A673 (cell line): ENCODE measurements at regions not wholly inside any gene's neighbourhood (a gene's known extent, or its start where the extent isn't known, plus 50 kb on each side); places are given as distances from the start of the nearest gene placed in this dataset.

ENCODE experiments used
- EZH2 ChIP-seq: fragments of 200-600 bp; sonication (generic); IDR thresholded peaks from 2 replicates; pipeline ENCODE4 v1.6.1; 2017; ENCODE audit warnings: borderline replicate concordance, low read depth, mild to moderate bottlenecking, mixed read lengths, antibody characterized with exemption, low read length; ENCODE audit not compliant: poor library complexity, severe bottlenecking
- TF ChIP-seq, protein P1 (sequence below): fragments of 300-800, 200-600 bp; sonication (generic); conservative IDR thresholded peaks from 2 replicates; pipeline ENCODE4 v1.5.1; 2017; ENCODE audit warnings: low read depth, mild to moderate bottlenecking, antibody characterized with exemption, low read length, moderate library complexity, mixed read lengths

DNA sequence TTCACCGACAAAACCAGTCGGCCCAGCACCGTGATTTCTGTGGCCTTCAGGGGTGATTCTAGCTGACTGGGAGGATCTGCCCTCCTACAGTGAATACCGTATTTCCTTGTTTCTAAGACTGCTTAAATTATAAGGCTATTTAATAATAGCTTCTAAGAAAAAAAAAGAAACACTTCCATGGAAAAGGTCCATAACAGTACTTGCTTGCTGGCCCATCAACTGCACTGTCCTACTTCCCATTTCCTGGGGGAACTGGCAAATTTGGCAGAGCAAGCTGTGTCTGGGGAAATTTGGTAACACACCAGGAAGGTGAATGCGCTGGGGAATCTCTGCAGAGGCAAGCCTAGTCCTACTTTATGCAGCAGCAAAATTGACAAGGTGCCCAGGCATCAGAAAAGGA lies 214.0 kb downstream of the ZNF326 start:
- TF ChIP-seq, protein P1, sequence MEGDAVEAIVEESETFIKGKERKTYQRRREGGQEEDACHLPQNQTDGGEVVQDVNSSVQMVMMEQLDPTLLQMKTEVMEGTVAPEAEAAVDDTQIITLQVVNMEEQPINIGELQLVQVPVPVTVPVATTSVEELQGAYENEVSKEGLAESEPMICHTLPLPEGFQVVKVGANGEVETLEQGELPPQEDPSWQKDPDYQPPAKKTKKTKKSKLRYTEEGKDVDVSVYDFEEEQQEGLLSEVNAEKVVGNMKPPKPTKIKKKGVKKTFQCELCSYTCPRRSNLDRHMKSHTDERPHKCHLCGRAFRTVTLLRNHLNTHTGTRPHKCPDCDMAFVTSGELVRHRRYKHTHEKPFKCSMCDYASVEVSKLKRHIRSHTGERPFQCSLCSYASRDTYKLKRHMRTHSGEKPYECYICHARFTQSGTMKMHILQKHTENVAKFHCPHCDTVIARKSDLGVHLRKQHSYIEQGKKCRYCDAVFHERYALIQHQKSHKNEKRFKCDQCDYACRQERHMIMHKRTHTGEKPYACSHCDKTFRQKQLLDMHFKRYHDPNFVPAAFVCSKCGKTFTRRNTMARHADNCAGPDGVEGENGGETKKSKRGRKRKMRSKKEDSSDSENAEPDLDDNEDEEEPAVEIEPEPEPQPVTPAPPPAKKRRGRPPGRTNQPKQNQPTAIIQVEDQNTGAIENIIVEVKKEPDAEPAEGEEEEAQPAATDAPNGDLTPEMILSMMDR, result no peak
- no peak for TF ChIP-seq EZH2
